GM12875 (cell line): ENCODE measurements at regions not wholly inside any gene's neighbourhood (a gene's known extent, or its start where the extent isn't known, plus 50 kb on each side); places are given as distances from the start of the nearest gene placed in this dataset.

ENCODE experiments used
- H3K4me3 ChIP-seq: one replicate; pipeline ENCODE4 v1.5.1; 2011; ENCODE audit warnings: low read depth, low read length, control low read depth
- TF ChIP-seq, protein P1 (sequence below): IDR thresholded peaks from 2 replicates; pipeline ENCODE4 v1.5.1; 2011; ENCODE audit warnings: low read depth, mild to moderate bottlenecking, control low read depth, inconsistent platforms, low read length, moderate library complexity, borderline replicate concordance; ENCODE audit not compliant: insufficient read depth

DNA sequence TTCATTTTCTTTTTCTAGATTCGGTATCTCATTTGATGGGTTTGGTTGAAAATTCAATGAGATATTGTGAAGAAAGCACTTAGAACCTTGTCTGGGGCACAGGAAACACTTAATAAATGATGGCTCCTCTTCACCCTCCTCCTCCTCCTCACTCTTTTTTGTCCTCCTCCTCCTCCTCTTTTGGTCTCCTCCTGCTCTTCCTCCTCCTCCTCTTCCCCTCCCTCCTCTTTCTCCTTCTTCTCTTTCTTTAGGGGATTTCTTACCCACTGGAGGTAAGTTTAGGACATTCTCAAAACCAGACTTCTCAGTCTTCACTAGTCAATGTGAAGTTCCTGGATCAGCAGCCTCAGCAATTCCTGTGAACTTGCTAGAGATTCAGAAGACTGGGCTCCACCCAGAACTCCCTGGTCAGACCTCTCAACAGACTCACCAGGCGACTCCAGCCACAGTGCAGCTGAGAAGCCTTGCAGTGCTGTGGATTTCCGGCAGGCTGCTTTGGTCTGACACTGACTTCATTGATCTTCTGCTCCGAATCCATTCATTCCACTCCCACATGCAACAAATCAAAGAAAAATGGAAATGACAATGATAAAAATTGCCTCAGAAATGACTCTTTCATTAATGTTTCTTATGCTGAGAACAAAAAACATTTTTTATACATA lies 368.6 kb upstream of the B3GAT1 start:
- TF ChIP-seq, protein P1, sequence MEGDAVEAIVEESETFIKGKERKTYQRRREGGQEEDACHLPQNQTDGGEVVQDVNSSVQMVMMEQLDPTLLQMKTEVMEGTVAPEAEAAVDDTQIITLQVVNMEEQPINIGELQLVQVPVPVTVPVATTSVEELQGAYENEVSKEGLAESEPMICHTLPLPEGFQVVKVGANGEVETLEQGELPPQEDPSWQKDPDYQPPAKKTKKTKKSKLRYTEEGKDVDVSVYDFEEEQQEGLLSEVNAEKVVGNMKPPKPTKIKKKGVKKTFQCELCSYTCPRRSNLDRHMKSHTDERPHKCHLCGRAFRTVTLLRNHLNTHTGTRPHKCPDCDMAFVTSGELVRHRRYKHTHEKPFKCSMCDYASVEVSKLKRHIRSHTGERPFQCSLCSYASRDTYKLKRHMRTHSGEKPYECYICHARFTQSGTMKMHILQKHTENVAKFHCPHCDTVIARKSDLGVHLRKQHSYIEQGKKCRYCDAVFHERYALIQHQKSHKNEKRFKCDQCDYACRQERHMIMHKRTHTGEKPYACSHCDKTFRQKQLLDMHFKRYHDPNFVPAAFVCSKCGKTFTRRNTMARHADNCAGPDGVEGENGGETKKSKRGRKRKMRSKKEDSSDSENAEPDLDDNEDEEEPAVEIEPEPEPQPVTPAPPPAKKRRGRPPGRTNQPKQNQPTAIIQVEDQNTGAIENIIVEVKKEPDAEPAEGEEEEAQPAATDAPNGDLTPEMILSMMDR = no peak

DNA sequence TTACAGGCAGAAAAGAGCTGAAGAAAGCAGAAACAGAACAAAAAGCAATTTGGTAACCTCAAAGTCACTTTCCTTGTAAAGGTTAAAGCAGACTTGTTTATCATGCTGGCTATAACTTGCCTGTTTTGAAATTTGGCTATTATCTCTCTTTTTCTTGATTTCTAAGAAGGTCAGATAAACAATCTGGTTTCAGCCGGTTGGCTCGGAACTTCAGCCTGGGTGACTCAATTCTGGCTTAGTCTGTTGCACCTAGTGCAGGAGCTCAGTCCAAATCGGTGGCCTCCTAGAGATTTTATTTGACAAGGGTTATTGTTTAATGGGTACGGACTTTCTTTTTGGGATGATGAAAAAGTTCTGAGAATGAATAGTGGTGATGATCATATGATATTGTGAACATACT lies 367.1 kb upstream of the B3GAT1 start:
- TF ChIP-seq, protein P1 = no peak
- no peak overlapping the region for H3K4me3 ChIP-seq

More for the DNA sequence above, 368.6 kb upstream of the B3GAT1 start:
- no peak overlapping the region for H3K4me3 ChIP-seq

DNA sequence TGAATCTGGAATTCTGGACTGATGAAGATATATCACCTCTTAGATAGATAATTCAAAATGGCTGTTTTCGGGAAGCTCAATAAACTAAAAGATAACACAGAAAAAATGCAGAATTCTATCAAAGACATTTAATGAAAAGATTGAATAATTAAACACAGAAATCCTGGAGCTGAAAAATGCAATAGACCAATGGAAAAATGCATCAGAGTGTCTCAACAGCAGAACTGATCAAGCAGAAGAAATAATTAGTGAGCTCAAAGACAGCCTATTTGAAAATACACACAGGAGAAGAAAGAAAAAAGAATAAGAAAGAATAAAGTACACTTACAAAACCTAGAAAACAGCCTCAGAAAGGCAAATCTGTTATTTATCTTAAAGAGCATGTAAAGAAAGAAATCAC lies 356.4 kb upstream of the B3GAT1 start:
- H3K4me3 ChIP-seq = no peak overlapping the region
- TF ChIP-seq, protein P1 = no peak

DNA sequence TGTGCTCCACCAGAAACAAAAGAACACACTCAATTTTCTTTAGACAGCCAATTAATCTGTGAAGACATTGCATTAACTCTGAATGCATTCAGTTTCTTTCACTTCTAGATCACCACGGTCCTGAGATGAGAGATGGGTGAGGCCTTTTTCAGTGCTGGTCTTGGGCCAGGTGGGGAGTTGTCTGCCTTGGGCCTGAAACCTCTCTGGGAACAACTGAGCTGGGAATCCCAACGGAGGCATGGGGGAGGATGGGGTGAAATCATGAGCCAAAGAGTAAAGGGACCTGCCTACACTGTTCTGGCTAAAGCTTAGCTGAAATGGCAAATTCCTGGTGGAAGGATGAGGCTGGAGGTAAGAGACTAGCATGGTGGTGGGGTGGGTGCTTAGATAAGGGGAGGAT lies 353.5 kb upstream of the B3GAT1 start:
- TF ChIP-seq, protein P1 = no peak
- H3K4me3 ChIP-seq = no peak overlapping the region

DNA sequence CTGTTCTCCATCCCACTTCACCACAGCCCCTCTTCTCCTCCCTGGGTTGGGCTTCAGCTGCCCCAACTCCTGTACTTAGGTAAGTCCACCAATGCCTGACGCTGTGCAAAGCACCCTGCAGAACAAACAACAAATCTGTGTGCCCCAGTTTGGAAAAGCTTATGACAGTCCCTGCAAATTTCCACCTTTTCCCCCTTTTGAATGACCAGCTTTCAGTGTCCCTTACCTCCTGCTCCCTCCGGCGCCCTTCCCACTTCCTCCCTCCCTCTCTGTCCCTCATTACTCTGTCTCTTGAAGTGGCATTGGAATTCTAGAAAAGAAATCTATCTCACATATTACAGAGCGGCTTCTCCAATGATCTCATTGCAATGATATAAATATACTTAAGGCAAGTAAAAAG lies 352.9 kb upstream of the B3GAT1 start:
- TF ChIP-seq, protein P1 = no peak
- H3K4me3 ChIP-seq = no peak overlapping the region

DNA sequence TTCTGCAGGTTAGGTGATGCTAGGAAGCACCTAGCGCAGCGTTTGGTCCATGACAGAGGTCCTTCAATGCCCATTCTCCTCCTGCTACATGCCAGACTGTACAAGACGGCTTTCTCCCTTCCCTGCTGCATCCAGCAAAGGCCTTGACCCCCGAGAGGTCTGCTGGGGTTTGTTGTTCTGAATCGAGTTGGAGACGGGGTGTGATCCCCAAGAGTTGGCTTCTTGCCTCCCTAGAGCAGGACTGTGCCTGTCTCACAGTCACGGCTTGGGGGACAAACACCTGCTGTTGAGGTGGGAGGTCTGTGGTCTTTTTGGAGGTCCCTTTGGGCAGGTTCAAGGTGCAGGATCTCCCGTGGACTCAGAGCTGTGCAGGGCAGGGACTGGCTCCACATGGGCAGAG lies 352.3 kb upstream of the B3GAT1 start:
- H3K4me3 ChIP-seq = no peak overlapping the region
- TF ChIP-seq, protein P1 = no peak

DNA sequence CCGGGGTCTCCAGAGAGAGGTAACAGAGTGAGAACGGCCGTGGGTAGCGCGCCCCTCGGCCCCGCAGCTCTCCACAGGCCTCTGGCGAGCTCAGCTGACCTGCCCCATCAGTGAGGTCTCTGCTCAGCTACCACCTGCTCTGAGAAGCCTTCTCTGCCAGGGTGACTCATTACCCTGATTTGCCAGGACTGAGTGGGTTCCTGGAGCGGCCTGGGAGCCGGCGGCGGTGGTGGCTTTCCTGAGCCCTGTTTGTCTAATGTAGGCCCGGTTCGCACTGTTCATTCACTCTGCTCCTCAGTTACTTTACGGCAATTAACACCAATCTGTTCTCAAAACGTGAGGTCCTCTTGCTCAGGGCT lies 351.0 kb upstream of the B3GAT1 start:
- H3K4me3 ChIP-seq = no peak overlapping the region
- TF ChIP-seq, protein P1 = no peak
